ENCODE measurements at regions not wholly inside any gene's neighbourhood (a gene's known extent, or its start where the extent isn't known, plus 50 kb on each side); places are given as distances from the start of the nearest gene placed in this dataset.

DNA sequence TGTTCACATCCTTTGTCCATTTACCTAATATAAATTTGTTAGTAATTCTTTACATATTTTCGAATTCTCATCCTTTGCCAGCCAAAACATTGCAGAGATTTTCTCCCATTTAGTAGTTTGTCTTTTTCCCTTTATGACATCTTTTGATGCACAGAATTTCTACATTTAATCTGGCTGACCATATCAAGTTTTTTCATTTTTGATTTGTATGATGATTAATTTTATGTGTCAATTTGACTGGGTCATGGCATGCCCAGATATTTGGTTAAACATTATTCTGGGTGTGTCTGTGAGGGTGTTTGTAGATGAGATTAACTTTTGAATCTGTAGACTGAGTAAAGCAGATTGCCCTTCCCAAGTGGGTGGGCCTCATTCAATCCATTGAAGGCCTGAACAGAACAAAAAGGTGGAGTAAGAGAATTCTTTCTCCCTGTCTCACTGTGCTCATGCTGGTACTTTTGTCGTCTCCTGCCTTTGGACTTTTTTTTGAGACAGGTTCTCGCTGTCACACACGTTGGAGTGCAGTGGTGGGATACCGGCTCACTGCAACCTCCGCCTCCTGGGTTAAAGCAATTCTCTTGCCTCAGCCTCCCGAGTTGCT, 72.1 kb upstream of the EPB41L1 start:
- no peak for TF ChIP-seq SUZ12 (IDR thresholded peaks at IDR 0.05; ENCODE audit: extremely low read depth, insufficient read depth, insufficient read length)
- TF ChIP-seq YY1 (IDR thresholded peaks at IDR 0.05; ENCODE audit: insufficient read depth, insufficient read length) = no peak
- TF ChIP-seq ZNF274 (IDR thresholded peaks at IDR 0.05; ENCODE audit: low read depth, low read length) = no peak
